ENCODE measurements at regions not wholly inside any gene's neighbourhood (a gene's known extent, or its start where the extent isn't known, plus 50 kb on each side); places are given as distances from the start of the nearest gene placed in this dataset.

- FAIRE-seq: no peak
Measured at GRCh38 chr6:82712826-82713225, 349.2 kb downstream of the TPBG start.

GRCh38 chr6:82720992-82721391, 344.6 kb downstream of the UBE3D start:
- Histone ChIP-seq H2AFZ (ENCODE audit: control insufficient read depth, low read length) (no peak overlapping the region), H3K79me2 (ENCODE audit: control insufficient read depth, insufficient read depth, low read length) (no peaks in the 10 kb centered on the region), H3K9me3 (ENCODE audit: control insufficient read depth, low read depth, low read length) (no peaks in the 10 kb centered on the region), H3K4me2 (ENCODE audit: control insufficient read depth, extremely low read depth, insufficient read depth, low read depth, low read length) (no peak overlapping the region), H3K9me1 (ENCODE audit: control insufficient read depth, extremely low read depth, insufficient read depth, low read length) (no peaks in the 10 kb centered on the region), H3K4me3 (ENCODE audit: control insufficient read depth in 2 of 3, extremely low read depth in 1 of 3, insufficient read depth in 2 of 3, low read depth in 1 of 3, low read length in 3 of 3) (no peak overlapping the region), H3K36me3 (ENCODE audit: control insufficient read depth in 2 of 2, extremely low read depth in 1 of 2, insufficient read depth in 2 of 2, low read length in 2 of 2) (no peaks in the 10 kb centered on the region), H3K9ac (ENCODE audit: control insufficient read depth, extremely low read depth, insufficient read depth, low read length) (no peak overlapping the region), H3K27me3 (ENCODE audit: control insufficient read depth, extremely low read depth, insufficient read depth, low read length) (no peaks in the 10 kb centered on the region), H3K27ac (ENCODE audit: control insufficient read depth, insufficient read depth, low read length) (no peak overlapping the region), H4K20me1 (ENCODE audit: control insufficient read depth, extremely low read depth, insufficient read depth, low read length) (no peaks in the 10 kb centered on the region), H3K4me1 (ENCODE audit: control insufficient read depth, extremely low read depth, insufficient read depth, low read length) (no peaks in the 10 kb centered on the region)
- FAIRE-seq (no peak), DNase-seq (ENCODE audit: low read depth, low spot score) (no peak)
- no peak for TF ChIP-seq EZH2 (IDR thresholded peaks at IDR 0.05; ENCODE audit: low read length)
- TF ChIP-seq CTCF (optimal IDR thresholded peaks at IDR 0.05 in 1 of 3, IDR thresholded peaks at IDR 0.05 in 1 of 3, conservative IDR thresholded peaks at IDR 0.05 in 1 of 3; ENCODE audit: extremely low read depth in 1 of 3, insufficient read depth in 2 of 3, low read length in 3 of 3): no peak
- dilution Hi-C loops (cut with MboI; ENCODE audit: extremely low pct_ligation_motif_present, low sequenced_read_pairs): no loop called here

More at GRCh38 chr6:82712826-82713225, 349.2 kb downstream of the TPBG start:
- Histone ChIP-seq H3K9me1 (ENCODE audit: control insufficient read depth, extremely low read depth, insufficient read depth, low read length) (no peaks in the 10 kb centered on the region), H3K27me3 (ENCODE audit: control insufficient read depth, extremely low read depth, insufficient read depth, low read length) (no peaks in the 10 kb centered on the region), H3K27ac (ENCODE audit: control insufficient read depth, insufficient read depth, low read length) (no peak overlapping the region), H3K9ac (ENCODE audit: control insufficient read depth, extremely low read depth, insufficient read depth, low read length) (no peak overlapping the region), H3K4me3 (ENCODE audit: control insufficient read depth in 2 of 3, extremely low read depth in 1 of 3, insufficient read depth in 2 of 3, low read depth in 1 of 3, low read length in 3 of 3) (no peak overlapping the region), H3K9me3 (ENCODE audit: control insufficient read depth, low read depth, low read length) (no peaks in the 10 kb centered on the region), H3K4me1 (ENCODE audit: control insufficient read depth, extremely low read depth, insufficient read depth, low read length) (no peaks in the 10 kb centered on the region), H3K4me2 (ENCODE audit: control insufficient read depth, extremely low read depth, insufficient read depth, low read depth, low read length) (no peak overlapping the region), H3K36me3 (ENCODE audit: control insufficient read depth in 2 of 2, extremely low read depth in 1 of 2, insufficient read depth in 2 of 2, low read length in 2 of 2) (no peaks in the 10 kb centered on the region), H4K20me1 (ENCODE audit: control insufficient read depth, extremely low read depth, insufficient read depth, low read length) (no peaks in the 10 kb centered on the region), H2AFZ (ENCODE audit: control insufficient read depth, low read length) (no peak overlapping the region), H3K79me2 (ENCODE audit: control insufficient read depth, insufficient read depth, low read length) (no peaks in the 10 kb centered on the region)
- dilution Hi-C loops (cut with MboI; ENCODE audit: extremely low pct_ligation_motif_present, low sequenced_read_pairs): no loop called here
- DNase-seq (ENCODE audit: low read depth, low spot score): no peak
- TF ChIP-seq EZH2 (IDR thresholded peaks at IDR 0.05; ENCODE audit: low read length): no peak
- peak in 2 of 3 experiments; percentile 23 to 37 for TF ChIP-seq CTCF (optimal IDR thresholded peaks at IDR 0.05 in 1 of 3, IDR thresholded peaks at IDR 0.05 in 1 of 3, conservative IDR thresholded peaks at IDR 0.05 in 1 of 3; ENCODE audit: extremely low read depth in 1 of 3, insufficient read depth in 2 of 3, low read length in 3 of 3)

Data from keratinocyte (primary cell).